ENCODE measurements at regions not wholly inside any gene's neighbourhood (a gene's known extent, or its start where the extent isn't known, plus 50 kb on each side); places are given as distances from the start of the nearest gene placed in this dataset.

- TF ChIP-seq CTCF (IDR thresholded peaks at IDR 0.05) (peak in 1 of 4 experiments; percentile 4), POLR2A (IDR thresholded peaks at IDR 0.05) (no peak)
Observed at GRCh38 chr10:128540781-128541761, 414.8 kb upstream of the MKI67 start.

Data from uterus (tissue), 2 donors.